CD4-positive, alpha-beta T cell (primary cell): ENCODE measurements at regions not wholly inside any gene's neighbourhood (a gene's known extent, or its start where the extent isn't known, plus 50 kb on each side); places are given as distances from the start of the nearest gene placed in this dataset.

Source experiments
- ATAC-seq: fragments of 200-7000 bp; cut with Tn5 transposase; one replicate; pipeline ENCODE4 v1.10.0; 2022; ENCODE audit warnings: mild to moderate bottlenecking; ENCODE audit not compliant: poor library complexity
- CTCF ChIA-PET: fragments of 350-600 bp; sonication (Branson Sonifier 250); formaldehyde crosslinking; loops from one replicate; lab custom pipeline; 2021; ENCODE audit warnings: antibody characterized with exemption, inconsistent platforms; lab: Charles Lee
- POLR2A ChIA-PET: fragments of 350-600 bp; sonication (Branson Sonifier 250); formaldehyde crosslinking; loops from one replicate; lab custom pipeline; 2021; ENCODE audit warnings: antibody characterized with exemption, inconsistent platforms; lab: Charles Lee
- DNase-seq, 14 experiments: peaks; one replicate each; pipeline ENCODE4 v3.0.0-alpha.2; 2013 to 2020; ENCODE audit warnings: mixed read lengths in 2 of 14
- H3K27ac ChIP-seq, 2 donors: one replicate each; pipeline versions ENCODE4 v1.5.1 to v1.7.0; 2013; ENCODE audit warnings: low read length in 2 of 2, low read depth in 1 of 2, mild to moderate bottlenecking in 1 of 2
- H3K27me3 ChIP-seq, 2 experiments: 1 replicate in 1 of 2; 2 replicates in 1 of 2; pipeline versions ENCODE4 v1.6.1 to v1.7.0; 2013; ENCODE audit warnings: low read length in 2 of 2, control low read depth in 1 of 2, mild to moderate bottlenecking in 1 of 2, moderate library complexity in 1 of 2; ENCODE audit not compliant: insufficient read depth in 2 of 2, control insufficient read depth in 1 of 2
- H3K36me3 ChIP-seq: one replicate; pipeline ENCODE4 v1.6.1; 2013; ENCODE audit warnings: low read length, control low read depth; ENCODE audit not compliant: insufficient read depth
- H3K4me1 ChIP-seq: one replicate; pipeline ENCODE4 v1.6.1; 2013; ENCODE audit warnings: low read length, control low read depth; ENCODE audit not compliant: insufficient read depth
- H3K4me3 ChIP-seq: one replicate; pipeline ENCODE4 v1.5.1; 2013; ENCODE audit warnings: mild to moderate bottlenecking, low read length, moderate library complexity
- H3K9me3 ChIP-seq, 2 experiments: 1 replicate in 1 of 2; 2 replicates in 1 of 2; pipeline versions ENCODE4 v1.6.1 to v1.7.0; 2013; ENCODE audit warnings: low read length in 2 of 2, mild to moderate bottlenecking in 2 of 2, control low read depth in 1 of 2, moderate library complexity in 1 of 2; ENCODE audit not compliant: control insufficient read depth in 1 of 2, insufficient read depth in 1 of 2
- H3K27ac Mint-ChIP-seq: one replicate; pipeline ENCODE4 v1.8.0; 2020; ENCODE audit warnings: mixed read lengths
- H3K27me3 Mint-ChIP-seq: one replicate; pipeline ENCODE4 v1.8.0; 2021; ENCODE audit warnings: mixed read lengths
- H3K36me3 Mint-ChIP-seq: one replicate; pipeline ENCODE4 v1.8.0; 2021; ENCODE audit warnings: low read depth, mixed read lengths
- H3K4me1 Mint-ChIP-seq: one replicate; pipeline ENCODE4 v1.8.0; 2021; ENCODE audit warnings: low read depth, mixed read lengths
- H3K4me3 Mint-ChIP-seq: one replicate; pipeline ENCODE4 v1.8.0; 2020; ENCODE audit warnings: mild to moderate bottlenecking, mixed read lengths
- H3K9me3 Mint-ChIP-seq: one replicate; pipeline ENCODE4 v1.8.0; 2020; ENCODE audit warnings: mixed read lengths
- intact Hi-C, 2 experiments: fragments of 100-400 bp; cut with DNase I in 1 of 2; cut with micrococcal nuclease in 1 of 2; formaldehyde crosslinking; loops; one replicate each; pipeline versions ENCODE4 v1.15.1 to v1.9.0; 2023 to 2025; cut with DNase I, micrococcal nuclease
- TF ChIP-seq, protein P1 (sequence below): fragments of 200-600 bp; IDR thresholded peaks from one replicate; pipeline ENCODE4 v1.8.0; 2022; ENCODE audit warnings: antibody characterized with exemption, mild to moderate bottlenecking

DNA sequence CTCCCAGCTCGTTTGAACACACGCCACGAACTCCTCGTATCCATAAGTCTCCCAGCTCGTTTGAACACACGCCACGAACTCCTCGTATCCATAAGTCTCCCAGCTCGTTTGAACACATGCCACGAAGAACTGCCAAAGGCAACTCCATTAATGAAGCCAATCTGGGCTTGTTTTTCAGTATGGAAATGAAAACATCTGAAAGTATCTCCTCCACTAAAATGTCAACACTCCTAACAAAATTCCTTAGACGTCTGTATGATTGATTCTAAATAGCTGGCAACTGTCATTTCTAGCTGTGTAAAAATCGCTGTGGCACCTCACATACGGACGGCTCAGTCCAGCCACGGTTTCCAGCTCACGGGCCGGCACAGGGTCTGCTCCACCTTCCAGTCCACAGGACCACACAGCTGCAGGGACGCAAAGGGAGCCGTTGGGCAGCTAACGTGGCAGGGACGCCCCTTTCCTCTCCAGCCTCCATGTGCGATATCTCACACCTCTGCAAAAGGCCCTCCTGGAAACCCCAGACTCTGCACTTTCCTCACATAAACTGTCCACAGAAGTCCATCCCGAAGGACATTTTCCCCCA, 67.1 kb upstream of the METRNL start:
- H3K4me1 ChIP-seq, result no peaks in the 10 kb centered on the region
- no peaks in the 10 kb centered on the region for H3K36me3 ChIP-seq
- no peaks in the 10 kb centered on the region for H3K4me1 Mint-ChIP-seq
- no peak for DNase-seq
- no peak overlapping the region for H3K27ac ChIP-seq
- H3K4me3 Mint-ChIP-seq, result no peak overlapping the region
- H3K27me3 Mint-ChIP-seq, result no peaks in the 10 kb centered on the region
- no peaks in the 10 kb centered on the region for H3K9me3 ChIP-seq
- H3K36me3 Mint-ChIP-seq, result peaks cover 6% of the 10 kb centered on the region
- ChIA-PET POLR2A (no interaction called here), CTCF (no interaction called here)
- ATAC-seq, result no peak
- no peak overlapping the region for H3K4me3 ChIP-seq
- TF ChIP-seq, protein P1, sequence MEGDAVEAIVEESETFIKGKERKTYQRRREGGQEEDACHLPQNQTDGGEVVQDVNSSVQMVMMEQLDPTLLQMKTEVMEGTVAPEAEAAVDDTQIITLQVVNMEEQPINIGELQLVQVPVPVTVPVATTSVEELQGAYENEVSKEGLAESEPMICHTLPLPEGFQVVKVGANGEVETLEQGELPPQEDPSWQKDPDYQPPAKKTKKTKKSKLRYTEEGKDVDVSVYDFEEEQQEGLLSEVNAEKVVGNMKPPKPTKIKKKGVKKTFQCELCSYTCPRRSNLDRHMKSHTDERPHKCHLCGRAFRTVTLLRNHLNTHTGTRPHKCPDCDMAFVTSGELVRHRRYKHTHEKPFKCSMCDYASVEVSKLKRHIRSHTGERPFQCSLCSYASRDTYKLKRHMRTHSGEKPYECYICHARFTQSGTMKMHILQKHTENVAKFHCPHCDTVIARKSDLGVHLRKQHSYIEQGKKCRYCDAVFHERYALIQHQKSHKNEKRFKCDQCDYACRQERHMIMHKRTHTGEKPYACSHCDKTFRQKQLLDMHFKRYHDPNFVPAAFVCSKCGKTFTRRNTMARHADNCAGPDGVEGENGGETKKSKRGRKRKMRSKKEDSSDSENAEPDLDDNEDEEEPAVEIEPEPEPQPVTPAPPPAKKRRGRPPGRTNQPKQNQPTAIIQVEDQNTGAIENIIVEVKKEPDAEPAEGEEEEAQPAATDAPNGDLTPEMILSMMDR, result no peak
- H3K27ac Mint-ChIP-seq, result no peak overlapping the region
- intact Hi-C loops, result no loop called here
- H3K9me3 Mint-ChIP-seq, result no peaks in the 10 kb centered on the region
- no peaks in the 10 kb centered on the region for H3K27me3 ChIP-seq

DNA sequence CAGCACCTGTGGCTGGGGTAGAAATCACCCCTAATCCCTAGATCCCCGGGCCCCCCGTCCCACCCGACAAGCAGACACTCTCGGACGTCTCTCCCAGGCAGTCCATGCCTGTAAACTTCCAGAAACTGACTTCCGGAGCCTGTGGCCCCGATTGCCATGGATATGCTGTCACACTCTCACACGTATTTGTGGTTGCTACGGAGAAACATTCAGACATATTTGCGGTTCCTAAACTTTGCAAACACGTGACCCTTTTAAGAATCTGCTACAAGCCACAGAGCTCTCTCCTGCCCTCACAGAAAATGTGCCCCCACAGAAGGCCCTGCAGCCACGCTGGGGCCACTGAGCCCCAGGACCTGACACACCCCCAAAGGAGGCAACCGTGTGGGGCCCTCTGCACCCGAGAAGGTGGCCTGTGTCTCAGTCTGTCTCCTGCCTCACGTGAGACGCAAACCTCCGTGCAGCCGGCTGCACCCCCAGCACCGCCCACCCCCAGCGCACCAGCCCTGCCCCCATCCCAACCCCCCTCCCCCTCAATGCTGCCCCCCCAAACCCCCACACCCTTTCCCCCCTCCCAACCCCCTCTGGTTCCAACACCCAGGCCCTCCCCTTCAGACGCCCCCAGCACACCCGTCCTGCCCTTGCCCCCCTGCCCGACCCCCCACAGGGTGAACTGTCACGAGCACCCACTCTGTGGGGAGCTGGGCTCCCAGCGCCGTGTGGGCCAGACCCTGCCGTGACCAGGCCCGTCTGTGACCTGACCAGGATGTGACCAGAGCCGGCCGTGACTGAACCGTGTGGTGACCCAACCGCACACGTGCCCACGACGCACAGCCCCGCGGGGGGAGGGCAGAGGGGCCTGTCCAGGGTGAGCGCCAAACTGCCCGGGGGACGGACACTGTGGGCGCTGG, 66.3 kb upstream of the METRNL start:
- ChIA-PET POLR2A (no interaction called here), CTCF (no interaction called here)
- DNase-seq (no peak), ATAC-seq (no peak)
- Histone ChIP-seq H3K27ac (no peak overlapping the region), H3K27me3 (no peaks in the 10 kb centered on the region), H3K4me1 (no peaks in the 10 kb centered on the region), H3K4me3 (no peak overlapping the region), H3K9me3 (peaks cover 0 to 5% of the 10 kb centered on the region in 2 experiments), H3K36me3 (no peaks in the 10 kb centered on the region)
- no peaks in the 10 kb centered on the region for H3K4me1 Mint-ChIP-seq
- TF ChIP-seq, protein P1, result no peak
- H3K36me3 Mint-ChIP-seq, result peaks cover 5% of the 10 kb centered on the region
- no peaks in the 10 kb centered on the region for H3K9me3 Mint-ChIP-seq
- no peak overlapping the region for H3K27ac Mint-ChIP-seq
- H3K4me3 Mint-ChIP-seq, result no peak overlapping the region
- intact Hi-C loops, result no loop called here
- no peaks in the 10 kb centered on the region for H3K27me3 Mint-ChIP-seq

DNA sequence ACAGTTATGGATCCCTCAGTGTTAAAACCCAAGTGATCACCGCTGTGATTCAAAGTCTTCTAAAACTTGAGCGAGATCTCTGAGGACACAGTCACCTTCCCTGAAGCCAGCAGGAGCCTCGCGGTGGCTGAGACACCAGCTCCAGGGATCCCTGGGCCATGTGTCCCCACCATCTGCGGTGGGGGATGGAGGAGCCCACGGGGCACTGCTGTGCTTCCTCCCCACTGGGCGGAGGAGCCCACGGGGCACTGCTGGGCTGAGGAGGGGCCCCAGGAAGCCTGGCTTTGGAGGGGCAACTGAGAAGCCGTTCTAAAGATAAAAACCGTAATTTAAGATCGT, 65.7 kb upstream of the METRNL start:
- no peak for DNase-seq
- Histone ChIP-seq H3K27me3 (no peaks in the 10 kb centered on the region), H3K36me3 (no peaks in the 10 kb centered on the region), H3K4me1 (no peaks in the 10 kb centered on the region), H3K9me3 (peaks cover 0 to 8% of the 10 kb centered on the region in 2 experiments), H3K27ac (no peak overlapping the region), H3K4me3 (no peak overlapping the region)
- peaks cover 5% of the 10 kb centered on the region for H3K36me3 Mint-ChIP-seq
- no peak overlapping the region for H3K4me3 Mint-ChIP-seq
- H3K27ac Mint-ChIP-seq, result no peak overlapping the region
- no peaks in the 10 kb centered on the region for H3K4me1 Mint-ChIP-seq
- TF ChIP-seq, protein P1, result no peak
- ChIA-PET POLR2A (no interaction called here), CTCF (no interaction called here)
- intact Hi-C loops, result no loop called here
- H3K9me3 Mint-ChIP-seq, result no peaks in the 10 kb centered on the region
- ATAC-seq, result no peak
- H3K27me3 Mint-ChIP-seq, result no peaks in the 10 kb centered on the region
